IMR-90 (cell line): ENCODE measurements at regions not wholly inside any gene's neighbourhood (a gene's known extent, or its start where the extent isn't known, plus 50 kb on each side); places are given as distances from the start of the nearest gene placed in this dataset.

Experiments used
- ATAC-seq: fragments of 200-7000 bp; cut with Tn5 transposase; 2 replicates; pipeline ENCODE4 v1.9.1; 2020; ENCODE audit warnings: low read depth, mild to moderate bottlenecking, moderate library complexity
- BruUV-seq: library from RNA; stranded (reverse); fragments of 400-500 nt; replicated peaks from 2 replicates; lab custom pipeline; 2021; lab: Mats Ljungman, UMichigan
- CTCF ChIA-PET: fragments of 300-600 bp; formaldehyde crosslinking; extraction: SDS; loops from one replicate; lab custom pipeline; 2021; ENCODE audit warnings: antibody characterized with exemption; lab: Yijun Ruan, JAX
- POLR2A ChIA-PET: fragments of 300-600 bp; sonication (Branson Sonifier 250); formaldehyde crosslinking; loops from one replicate; lab custom pipeline; 2022; ENCODE audit warnings: antibody characterized with exemption; ENCODE audit not compliant: unreplicated experiment; lab: Charles Lee
- DNase-seq: peaks from one replicate; pipeline ENCODE4 v3.0.0; 2013
- H2AFZ ChIP-seq: replicated peaks from 2 replicates; pipeline ENCODE3; 2013; ENCODE audit warnings: low read length, mild to moderate bottlenecking; ENCODE audit not compliant: poor library complexity
- H2AK5ac ChIP-seq: 2 replicates; pipeline ENCODE4 v1.6.1; 2013; ENCODE audit warnings: low read depth, low read length, inconsistent platforms
- H2AK9ac ChIP-seq: replicated peaks from 2 replicates; pipeline ENCODE3; 2013; ENCODE audit warnings: mild to moderate bottlenecking, low read depth, low read length, moderate library complexity; ENCODE audit not compliant: poor library complexity
- H2BK120ac ChIP-seq: 2 replicates; pipeline ENCODE4 v1.6.1; 2013; ENCODE audit warnings: low read depth, low read length, inconsistent platforms
- H2BK15ac ChIP-seq: 3 replicates; pipeline ENCODE4 v1.6.1; 2013; ENCODE audit warnings: low read depth, low read length, inconsistent platforms
- H2BK20ac ChIP-seq: 2 replicates; pipeline ENCODE4 v1.6.1; 2013; ENCODE audit warnings: low read depth, mild to moderate bottlenecking, inconsistent platforms, low read length, moderate library complexity
- H2BK5ac ChIP-seq: 2 replicates; pipeline ENCODE4 v1.6.1; 2013; ENCODE audit warnings: mild to moderate bottlenecking, low read depth, low read length, inconsistent platforms; ENCODE audit not compliant: poor library complexity, severe bottlenecking
- H3K14ac ChIP-seq: replicated peaks from 2 replicates; pipeline ENCODE4 v1.6.1; 2013; ENCODE audit warnings: low read depth, low read length, inconsistent platforms
- H3K18ac ChIP-seq: 2 replicates; pipeline ENCODE4 v1.6.1; 2013; ENCODE audit warnings: low read depth, low read length, control low read depth
- H3K23ac ChIP-seq: 2 replicates; pipeline ENCODE4 v1.6.1; 2013; ENCODE audit warnings: low read depth, low read length, inconsistent platforms
- H3K27ac ChIP-seq: 2 replicates; pipeline ENCODE4 v1.5.1; 2013; ENCODE audit warnings: mild to moderate bottlenecking, control low read depth, low read length; ENCODE audit not compliant: insufficient read depth
- H3K27me3 ChIP-seq: 2 replicates; pipeline ENCODE4 v1.6.1; 2013; ENCODE audit warnings: low read length; ENCODE audit not compliant: control insufficient read depth, insufficient read depth
- H3K36me3 ChIP-seq: 2 replicates; pipeline ENCODE4 v1.6.1; 2013; ENCODE audit warnings: low read length, mixed read lengths; ENCODE audit not compliant: control insufficient read depth, insufficient read depth
- H3K4ac ChIP-seq: 2 replicates; pipeline ENCODE4 v1.6.1; 2013; ENCODE audit warnings: low read depth, low read length, inconsistent platforms
- H3K4me1 ChIP-seq: 2 replicates; pipeline ENCODE4 v1.6.1; 2013; ENCODE audit warnings: low read length, mixed read lengths; ENCODE audit not compliant: control insufficient read depth, insufficient read depth
- H3K4me2 ChIP-seq: 2 replicates; pipeline ENCODE4 v1.6.1; 2013; ENCODE audit warnings: low read depth, mild to moderate bottlenecking, control low read depth, low read length, moderate library complexity
- H3K4me3 ChIP-seq: 2 replicates; pipeline ENCODE4 v1.5.1; 2013; ENCODE audit warnings: low read depth, mild to moderate bottlenecking, control low read depth, low read length, moderate library complexity; ENCODE audit not compliant: insufficient read depth
- H3K56ac ChIP-seq: 2 replicates; pipeline ENCODE4 v1.6.1; 2013; ENCODE audit warnings: low read length, inconsistent platforms; ENCODE audit not compliant: insufficient read depth; ENCODE audit errors: extremely low read depth
- H3K79me1 ChIP-seq, 2 experiments: 2 replicates each; pipeline ENCODE4 v1.6.1; 2013; ENCODE audit warnings: low read length in 2 of 2, inconsistent platforms in 1 of 2, low read depth in 1 of 2
- H3K9ac ChIP-seq: 2 replicates; pipeline ENCODE4 v1.6.1; 2013; ENCODE audit warnings: low read depth, low read length, control low read depth
- H3K9me1 ChIP-seq: 2 replicates; pipeline ENCODE4 v1.6.1; 2013; ENCODE audit warnings: low read length, inconsistent platforms; ENCODE audit not compliant: insufficient read depth
- H3K9me3 ChIP-seq: 2 replicates; pipeline ENCODE4 v1.6.1; 2013; ENCODE audit warnings: low read length; ENCODE audit not compliant: control insufficient read depth, insufficient read depth
- H4K20me1 ChIP-seq: 2 replicates; pipeline ENCODE4 v1.6.1; 2013; ENCODE audit warnings: low read length, inconsistent platforms; ENCODE audit not compliant: insufficient read depth
- H4K5ac ChIP-seq: 2 replicates; pipeline ENCODE4 v1.6.1; 2013; ENCODE audit warnings: mild to moderate bottlenecking, low read depth, low read length, control low read depth
- H4K8ac ChIP-seq, 2 experiments: 2 replicates each; pipeline ENCODE4 v1.6.1; 2013; ENCODE audit warnings: low read depth in 2 of 2, low read length in 2 of 2, control low read depth in 1 of 2, inconsistent platforms in 1 of 2
- H4K91ac ChIP-seq: 2 replicates; pipeline ENCODE4 v1.6.1; 2013; ENCODE audit warnings: low read depth, low read length, inconsistent platforms; ENCODE audit not compliant: insufficient read depth
- USF2 ChIP-seq: fragments of 150-350 bp; IDR thresholded peaks from 2 replicates; pipeline ENCODE4 v1.6.1; 2017; ENCODE audit warnings: mild to moderate bottlenecking, antibody characterized with exemption, low read length, low read depth
- WGBS, 2 experiments: methylation state at CpG; one replicate each; pipeline versions ENCODE4 v1.1.5 to v1.1.7; 2013; ENCODE audit warnings: missing lambda C conversion rate in 2 of 2; ENCODE audit not compliant: insufficient read length in 1 of 2; ENCODE audit errors: extremely low coverage in 2 of 2; 5-methylcytosine and 5-hydroxymethylcytosine counted together
- dilution Hi-C: fragments of 300-500 bp; cut with HindIII; formaldehyde crosslinking; loops from one replicate; pipeline ENCODE4 v1.14.3; 2018; ENCODE audit warnings: low sequenced_read_pairs; ENCODE audit not compliant: unreplicated experiment
- in situ Hi-C: fragments of 300-500 bp; cut with MboI; formaldehyde crosslinking; loops from 3 replicates; pipeline ENCODE4 v1.14.3; 2019; ENCODE audit warnings: low sequenced_read_pairs, inconsistent platforms, mixed read lengths
- intact Hi-C: fragments of 100-400 bp; cut with micrococcal nuclease; formaldehyde crosslinking; loops from 2 replicates; pipeline ENCODE4 v1.10.0; 2022

DNA sequence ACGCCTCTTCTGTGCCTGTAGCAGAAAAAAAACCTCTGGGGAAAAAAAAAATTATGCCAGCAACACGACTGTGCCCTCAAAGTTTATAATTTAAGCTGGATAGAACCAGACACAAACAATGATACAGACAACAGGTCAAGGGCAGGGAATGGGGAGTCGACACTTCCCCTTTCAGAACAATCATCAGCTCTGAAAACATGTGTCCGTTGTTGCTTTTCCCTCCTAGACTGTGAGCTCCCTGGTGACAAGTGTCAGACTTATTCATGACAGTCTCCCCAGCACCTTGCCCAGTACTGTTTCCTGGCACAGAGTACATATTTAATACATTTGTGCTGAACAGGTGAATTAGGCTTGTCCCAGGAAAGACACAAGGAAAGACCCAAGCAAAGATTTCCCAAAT is 178.3 kb downstream of the SOX9 start:
- TF ChIP-seq USF2, result no peak
- DNase-seq (no peak), ATAC-seq (no peak)
- ChIA-PET POLR2A (no interaction called here), CTCF (no interaction called here)
- no peak overlapping the region for H3K18ac ChIP-seq
- no peak overlapping the region for H4K5ac ChIP-seq
- BruUV-seq, result no TSS peak
- H2AK9ac ChIP-seq, result no peak overlapping the region
- no peak overlapping the region for H3K14ac ChIP-seq
- no peak overlapping the region for H2BK5ac ChIP-seq
- no peaks in the 10 kb centered on the region for H3K79me1 ChIP-seq
- no peak overlapping the region for H2AFZ ChIP-seq
- no peak overlapping the region for H2BK20ac ChIP-seq
- intact Hi-C loops (no loop called here), in situ Hi-C loops (no loop called here), dilution Hi-C loops (no loop called here)
- H3K9me3 ChIP-seq, result no peaks in the 10 kb centered on the region
- H3K4me3 ChIP-seq, result no peak overlapping the region
- H4K20me1 ChIP-seq, result no peaks in the 10 kb centered on the region
- H3K56ac ChIP-seq, result no peak overlapping the region
- H2BK15ac ChIP-seq, result no peak overlapping the region
- no peak overlapping the region for H3K9ac ChIP-seq
- H3K4ac ChIP-seq, result no peak overlapping the region
- peaks cover 16% of the 10 kb centered on the region for H3K4me1 ChIP-seq
- no CpG with 5 or more reads among the region's 4 CpGs for WGBS, 2 experiments
- no peak overlapping the region for H4K91ac ChIP-seq
- H3K27ac ChIP-seq, result no peak overlapping the region
- peaks cover 13% of the 10 kb centered on the region for H3K9me1 ChIP-seq
- no peak overlapping the region for H2BK120ac ChIP-seq
- H3K27me3 ChIP-seq, result no peaks in the 10 kb centered on the region
- no peak overlapping the region for H3K4me2 ChIP-seq
- H3K36me3 ChIP-seq, result no peaks in the 10 kb centered on the region
- no peak overlapping the region for H4K8ac ChIP-seq
- H3K23ac ChIP-seq, result no peak overlapping the region
- H2AK5ac ChIP-seq, result no peak overlapping the region
